Ishikawa (cell line): ENCODE measurements at regions not wholly inside any gene's neighbourhood (a gene's known extent, or its start where the extent isn't known, plus 50 kb on each side); places are given as distances from the start of the nearest gene placed in this dataset.

Source experiments
- CEBPB ChIP-seq: IDR thresholded peaks from 2 replicates; pipeline ENCODE4 v1.6.1; 2012
- EP300 ChIP-seq: IDR thresholded peaks from 2 replicates; pipeline ENCODE4 v1.6.1; 2012; ENCODE audit warnings: borderline replicate concordance
- FOXM1 ChIP-seq: IDR thresholded peaks from 2 replicates; pipeline ENCODE4 v1.6.1; 2012; ENCODE audit warnings: low read depth, borderline replicate concordance
- MAX ChIP-seq: IDR thresholded peaks from 2 replicates; pipeline ENCODE4 v1.6.1; 2012
- TAF1 ChIP-seq: IDR thresholded peaks from 2 replicates; pipeline ENCODE4 v1.6.1; 2012; ENCODE audit warnings: low read depth, mild to moderate bottlenecking
- TCF12 ChIP-seq: IDR thresholded peaks from 2 replicates; pipeline ENCODE4 v1.6.1; 2012; ENCODE audit warnings: low read depth
- USF1 ChIP-seq: IDR thresholded peaks from 2 replicates; pipeline ENCODE4 v1.6.1; 2012

GRCh38 chr7:25282194-25282593, 53.9 kb upstream of the NPVF start:
- TF ChIP-seq TAF1 (no peak), USF1 (no peak), FOXM1 (no peak), TCF12 (no peak), EP300 (no peak), CEBPB (no peak), MAX (no peak)
